ENCODE measurements at regions not wholly inside any gene's neighbourhood (a gene's known extent, or its start where the extent isn't known, plus 50 kb on each side); places are given as distances from the start of the nearest gene placed in this dataset.

DNA sequence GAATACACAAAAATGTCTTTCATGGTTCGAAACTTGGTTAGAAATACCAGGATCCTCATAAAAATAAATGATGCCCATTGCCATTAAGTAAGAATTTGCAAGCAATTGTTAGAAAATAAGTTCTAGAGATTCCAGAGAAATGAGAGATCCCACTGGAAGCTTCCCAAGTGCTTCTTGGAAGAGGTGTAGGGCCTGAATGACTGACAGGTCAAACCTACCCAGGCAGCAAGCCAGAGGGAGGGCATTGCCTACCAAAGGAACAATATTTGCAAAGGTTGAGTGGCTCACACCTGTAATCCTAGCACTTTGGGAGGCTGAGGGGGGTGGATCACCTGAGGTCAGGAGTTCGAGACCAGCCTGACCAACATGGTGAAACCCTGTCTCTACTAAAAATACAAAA is 777.0 kb upstream of the WWC1 start:
- TF ChIP-seq, protein P1, sequence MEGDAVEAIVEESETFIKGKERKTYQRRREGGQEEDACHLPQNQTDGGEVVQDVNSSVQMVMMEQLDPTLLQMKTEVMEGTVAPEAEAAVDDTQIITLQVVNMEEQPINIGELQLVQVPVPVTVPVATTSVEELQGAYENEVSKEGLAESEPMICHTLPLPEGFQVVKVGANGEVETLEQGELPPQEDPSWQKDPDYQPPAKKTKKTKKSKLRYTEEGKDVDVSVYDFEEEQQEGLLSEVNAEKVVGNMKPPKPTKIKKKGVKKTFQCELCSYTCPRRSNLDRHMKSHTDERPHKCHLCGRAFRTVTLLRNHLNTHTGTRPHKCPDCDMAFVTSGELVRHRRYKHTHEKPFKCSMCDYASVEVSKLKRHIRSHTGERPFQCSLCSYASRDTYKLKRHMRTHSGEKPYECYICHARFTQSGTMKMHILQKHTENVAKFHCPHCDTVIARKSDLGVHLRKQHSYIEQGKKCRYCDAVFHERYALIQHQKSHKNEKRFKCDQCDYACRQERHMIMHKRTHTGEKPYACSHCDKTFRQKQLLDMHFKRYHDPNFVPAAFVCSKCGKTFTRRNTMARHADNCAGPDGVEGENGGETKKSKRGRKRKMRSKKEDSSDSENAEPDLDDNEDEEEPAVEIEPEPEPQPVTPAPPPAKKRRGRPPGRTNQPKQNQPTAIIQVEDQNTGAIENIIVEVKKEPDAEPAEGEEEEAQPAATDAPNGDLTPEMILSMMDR (IDR thresholded peaks at IDR 0.05): no peak
- no peak for TF ChIP-seq ZFX (IDR thresholded peaks at IDR 0.05; ENCODE audit: borderline replicate concordance)
